ENCODE measurements at regions not wholly inside any gene's neighbourhood (a gene's known extent, or its start where the extent isn't known, plus 50 kb on each side); places are given as distances from the start of the nearest gene placed in this dataset.

DNA sequence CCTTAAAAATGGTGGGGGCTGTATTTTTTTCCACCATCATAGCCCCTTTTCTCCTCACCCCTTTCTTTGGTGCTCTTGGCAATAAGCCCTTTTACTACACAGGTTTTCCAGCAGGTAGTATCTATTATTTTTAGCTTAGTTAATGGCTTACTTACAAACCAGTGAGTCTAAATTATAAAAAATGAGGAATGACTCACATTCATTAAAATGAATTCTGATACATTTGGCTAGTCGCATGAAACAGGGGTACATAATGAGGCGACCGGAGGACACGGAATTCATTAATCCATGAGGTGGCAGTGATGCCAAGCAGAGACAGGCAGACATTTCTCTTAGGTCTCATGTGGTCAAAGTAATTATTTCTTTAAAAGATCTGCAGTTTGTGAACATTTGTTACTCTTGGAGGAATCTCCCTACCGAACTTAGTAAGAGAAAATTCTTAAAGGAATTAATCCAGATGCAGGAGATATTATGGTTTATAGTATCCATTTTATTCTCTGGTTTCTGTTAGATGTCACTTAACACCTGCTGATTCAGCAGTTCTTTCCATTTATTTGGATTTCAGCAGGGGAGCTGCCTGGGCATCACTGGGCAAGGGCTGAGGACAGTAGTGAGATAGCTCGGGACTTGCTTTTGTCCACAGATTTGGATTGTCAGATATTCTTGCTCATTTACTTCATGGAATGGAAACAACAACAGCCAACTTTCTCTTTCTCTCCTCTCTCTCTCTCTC, 575.0 kb upstream of the NR3C2 start:
- no peak for TF ChIP-seq CTCF (conservative IDR thresholded peaks at IDR 0.05; ENCODE audit: low read depth, low read length)
- Histone ChIP-seq H3K4me2 (no peak overlapping the region), H3K4me3 (IDR thresholded peaks at IDR 0.05; ENCODE audit: insufficient read depth, low read depth, low read length) (no peak overlapping the region)

GRCh38 chr4:149009223-149009622, 567.0 kb upstream of the NR3C2 start:
- H3K36me3 ChIP-seq (ENCODE audit: insufficient read depth), result no peaks in the 10 kb centered on the region
- TF ChIP-seq CTCF (conservative IDR thresholded peaks at IDR 0.05; ENCODE audit: low read depth, low read length), result no peak
- H3K79me2 ChIP-seq (ENCODE audit: insufficient read depth, low read depth), result no peaks in the 10 kb centered on the region
- H2AFZ ChIP-seq (ENCODE audit: low read depth), result no peak overlapping the region
- no peak overlapping the region for H3K4me2 ChIP-seq
- H3K27me3 ChIP-seq (ENCODE audit: insufficient read depth, low read depth), result no peaks in the 10 kb centered on the region
- H3K4me3 ChIP-seq (IDR thresholded peaks at IDR 0.05; ENCODE audit: insufficient read depth, low read depth, low read length), result no peak overlapping the region
- no peak overlapping the region for H3K9ac ChIP-seq
- no peaks in the 10 kb centered on the region for H4K20me1 ChIP-seq (ENCODE audit: insufficient read depth)
- no peaks in the 10 kb centered on the region for H3K4me1 ChIP-seq (ENCODE audit: low read depth, poor library complexity, severe bottlenecking)
- H3K27ac ChIP-seq, result no peak overlapping the region

More for the DNA sequence above, 575.0 kb upstream of the NR3C2 start:
- H4K20me1 ChIP-seq (ENCODE audit: insufficient read depth), result no peaks in the 10 kb centered on the region
- H3K36me3 ChIP-seq (ENCODE audit: insufficient read depth), result no peaks in the 10 kb centered on the region
- H2AFZ ChIP-seq (ENCODE audit: low read depth), result no peak overlapping the region
- H3K9ac ChIP-seq, result no peak overlapping the region
- no peak overlapping the region for H3K27ac ChIP-seq
- no peaks in the 10 kb centered on the region for H3K4me1 ChIP-seq (ENCODE audit: low read depth, poor library complexity, severe bottlenecking)
- no peaks in the 10 kb centered on the region for H3K27me3 ChIP-seq (ENCODE audit: insufficient read depth, low read depth)
- H3K79me2 ChIP-seq (ENCODE audit: insufficient read depth, low read depth), result no peaks in the 10 kb centered on the region

DNA sequence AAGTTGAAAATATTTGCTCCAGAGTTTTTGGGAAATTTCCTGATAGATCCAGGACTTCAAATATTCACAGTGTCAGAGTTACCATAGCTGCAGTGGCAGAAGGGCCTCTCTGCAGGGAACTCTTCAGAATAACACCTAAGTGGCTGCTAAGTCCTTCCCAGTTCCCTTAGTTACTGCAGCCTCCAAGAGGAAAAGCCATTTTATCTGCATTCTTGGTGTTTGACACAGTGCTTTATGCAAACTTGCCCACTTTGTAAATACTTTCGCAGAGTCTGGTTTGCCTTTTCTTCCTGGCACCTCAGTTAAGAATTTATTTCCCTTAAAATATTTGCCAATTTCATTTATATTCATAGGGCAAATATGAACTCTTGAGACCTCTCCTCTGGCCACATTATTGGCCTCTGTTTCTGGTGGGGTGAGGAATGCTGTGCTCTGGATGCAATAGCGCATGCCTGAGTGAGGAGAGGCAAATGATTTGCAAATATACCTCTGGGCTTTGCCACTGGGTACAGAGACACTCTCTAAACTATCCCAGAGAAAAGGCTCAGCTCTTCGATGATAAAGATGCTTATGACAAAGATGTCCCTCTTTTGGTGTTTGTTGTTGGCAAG, 566.3 kb upstream of the NR3C2 start:
- no peaks in the 10 kb centered on the region for H3K27me3 ChIP-seq (ENCODE audit: insufficient read depth, low read depth)
- no peak for TF ChIP-seq CTCF (conservative IDR thresholded peaks at IDR 0.05; ENCODE audit: low read depth, low read length)
- H3K4me2 ChIP-seq, result no peak overlapping the region
- H3K9ac ChIP-seq, result no peak overlapping the region
- H3K79me2 ChIP-seq (ENCODE audit: insufficient read depth, low read depth), result no peaks in the 10 kb centered on the region
- H3K4me1 ChIP-seq (ENCODE audit: low read depth, poor library complexity, severe bottlenecking), result no peaks in the 10 kb centered on the region
- H2AFZ ChIP-seq (ENCODE audit: low read depth), result no peak overlapping the region
- H4K20me1 ChIP-seq (ENCODE audit: insufficient read depth), result no peaks in the 10 kb centered on the region
- H3K27ac ChIP-seq, result no peak overlapping the region
- no peaks in the 10 kb centered on the region for H3K36me3 ChIP-seq (ENCODE audit: insufficient read depth)
- no peak overlapping the region for H3K4me3 ChIP-seq (IDR thresholded peaks at IDR 0.05; ENCODE audit: insufficient read depth, low read depth, low read length)

DNA sequence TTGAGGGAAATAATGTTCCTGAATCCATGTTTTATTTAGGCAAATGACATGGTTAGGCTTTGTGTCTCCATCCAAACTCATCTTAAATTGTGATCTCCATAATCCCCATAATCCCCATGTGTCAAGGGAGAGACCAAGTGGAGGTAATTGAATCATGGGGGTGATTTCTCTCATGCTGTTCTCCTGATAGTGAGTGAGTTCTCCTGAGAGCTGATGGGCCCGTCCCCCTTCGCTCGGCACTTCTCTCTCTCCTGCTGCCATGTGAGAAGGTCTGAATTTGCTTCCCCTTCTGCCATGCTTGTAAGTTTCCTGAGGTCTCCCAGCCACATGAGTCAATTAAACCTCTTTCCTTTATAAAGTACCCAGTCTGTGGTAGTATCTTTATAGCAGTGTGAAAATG, 563.0 kb upstream of the NR3C2 start:
- no peak overlapping the region for H3K9ac ChIP-seq
- H3K4me1 ChIP-seq (ENCODE audit: low read depth, poor library complexity, severe bottlenecking), result no peaks in the 10 kb centered on the region
- no peak for TF ChIP-seq CTCF (conservative IDR thresholded peaks at IDR 0.05; ENCODE audit: low read depth, low read length)
- H3K79me2 ChIP-seq (ENCODE audit: insufficient read depth, low read depth), result no peaks in the 10 kb centered on the region
- H3K36me3 ChIP-seq (ENCODE audit: insufficient read depth), result no peaks in the 10 kb centered on the region
- H2AFZ ChIP-seq (ENCODE audit: low read depth), result no peak overlapping the region
- no peaks in the 10 kb centered on the region for H4K20me1 ChIP-seq (ENCODE audit: insufficient read depth)
- H3K4me3 ChIP-seq (IDR thresholded peaks at IDR 0.05; ENCODE audit: insufficient read depth, low read depth, low read length), result no peak overlapping the region
- H3K4me2 ChIP-seq, result no peak overlapping the region
- no peaks in the 10 kb centered on the region for H3K27me3 ChIP-seq (ENCODE audit: insufficient read depth, low read depth)
- no peak overlapping the region for H3K27ac ChIP-seq
